Transverse colon (tissue), 4 donors: ENCODE measurements at regions not wholly inside any gene's neighbourhood (a gene's known extent, or its start where the extent isn't known, plus 50 kb on each side); places are given as distances from the start of the nearest gene placed in this dataset.

Source experiments
- DNase-seq: peaks from one replicate; pipeline ENCODE4 v3.0.0-alpha.2; 2019
- H3K27ac ChIP-seq, 4 donors: fragments of 200-600 bp; sonication (generic); 2 replicates each; pipeline ENCODE4 v1.5.1; 2016 to 2018; ENCODE audit warnings: inconsistent platforms in 4 of 4
- H3K27me3 ChIP-seq: fragments of 200-600 bp; sonication (generic); 2 replicates; pipeline ENCODE4 v1.5.1; 2017; ENCODE audit warnings: inconsistent platforms
- H3K36me3 ChIP-seq, 4 donors: fragments of 200-600 bp; sonication (generic); 2 replicates each; pipeline ENCODE4 v1.5.1; 2017 to 2019; ENCODE audit warnings: inconsistent platforms in 4 of 4
- H3K4me1 ChIP-seq, 4 donors: fragments of 200-600 bp; sonication (generic); 2 replicates each; pipeline ENCODE4 v1.5.1; 2017 to 2020; ENCODE audit warnings: inconsistent platforms in 4 of 4
- H3K4me3 ChIP-seq, 4 donors: fragments of 200-600 bp; sonication (generic); 1 replicate in 1 of 4; 2 replicates in 3 of 4; pipeline versions ENCODE4 v1.5.1 to v1.6.1; 2017 to 2019; ENCODE audit warnings: inconsistent platforms in 4 of 4
- H3K9me3 ChIP-seq, 2 donors: fragments of 200-600 bp; sonication (generic); 2 replicates each; pipeline ENCODE4 v1.5.1; 2017 to 2019; ENCODE audit warnings: inconsistent platforms in 2 of 2
- CTCF ChIP-seq, 5 experiments: fragments of 200-600 bp in 3 of 5; fragments of 450-650 bp in 2 of 5; sonication (generic) in 3 of 5; IDR thresholded peaks; 1 replicate in 2 of 5; 2 replicates in 3 of 5; pipeline ENCODE4 v1.5.1; 2016 to 2017; ENCODE audit warnings: antibody characterized with exemption in 5 of 5, inconsistent platforms in 3 of 5, mild to moderate bottlenecking in 2 of 5, moderate library complexity in 1 of 5
- EP300 ChIP-seq: sonication (generic); formaldehyde crosslinking; IDR thresholded peaks from one replicate; pipeline ENCODE4 v1.6.1; 2017; ENCODE audit warnings: antibody characterized with exemption, low read depth
- POLR2A ChIP-seq: fragments of 450-650 bp; IDR thresholded peaks from one replicate; pipeline ENCODE4 v1.6.1; 2016; ENCODE audit warnings: antibody characterized with exemption, mild to moderate bottlenecking, moderate library complexity
- POLR2AphosphoS5 ChIP-seq, 3 donors: sonication (generic); formaldehyde crosslinking; IDR thresholded peaks; one replicate each; pipeline ENCODE4 v1.6.1; 2016; ENCODE audit warnings: antibody characterized with exemption in 3 of 3
- WGBS, 2 donors: methylation state at CpG; one replicate each; pipeline ENCODE4 v1.1.5; 2018; ENCODE audit warnings: low coverage in 1 of 2; 5-methylcytosine and 5-hydroxymethylcytosine counted together
- in situ Hi-C, 4 donors: fragments of 200-750 bp; cut with MboI; loops; one replicate each; pipeline versions ENCODE4 v1.15.0 to v1.15.1; 2017; ENCODE audit warnings: low sequenced_read_pairs in 3 of 4, low pct_ligation_motif_present in 1 of 4, low pct_unique_long_range_greater_than_20kb in 1 of 4
- intact Hi-C: fragments of 100-400 bp; cut with DNase I; formaldehyde crosslinking; loops from one replicate; pipeline ENCODE4 v1.15.1; 2023; ENCODE audit warnings: low total_unique reads

- Histone ChIP-seq H3K4me1 (no peaks in the 10 kb centered on the region), H3K27me3 (no peaks in the 10 kb centered on the region), H3K27ac (no peak overlapping the region), H3K36me3 (no peaks in the 10 kb centered on the region), H3K9me3 (no peaks in the 10 kb centered on the region), H3K4me3 (no peak overlapping the region)
- intact Hi-C loops: no loop called here
- in situ Hi-C loops: no loop called here
- no peak for DNase-seq
- TF ChIP-seq POLR2A (no peak), POLR2AphosphoS5 (IDR thresholded peaks at IDR 0.05) (no peak), CTCF (IDR thresholded peaks at IDR 0.05) (no peak), EP300 (no peak)
Measured at GRCh38 chr3:25945366-25945765, 155.5 kb downstream of the OXSM start.

DNA sequence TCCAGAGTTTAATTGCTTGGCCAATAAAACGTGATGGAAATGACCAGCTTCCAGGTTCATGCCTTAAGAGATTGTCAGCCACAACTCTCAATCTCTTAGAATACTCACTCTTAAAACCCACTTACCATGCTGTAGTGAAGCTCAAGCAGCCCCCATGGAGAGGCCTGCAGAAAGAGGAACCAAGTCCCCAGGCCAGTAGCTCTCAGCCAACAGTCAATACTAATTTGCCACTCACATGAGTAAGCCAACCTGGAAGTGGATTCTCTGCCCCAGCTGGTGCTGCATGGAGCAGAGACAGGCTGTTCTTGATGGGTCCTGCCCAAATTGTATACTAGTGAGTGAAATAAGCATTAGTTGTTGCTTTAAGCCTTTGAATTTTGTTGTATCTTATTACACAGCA is 155.9 kb downstream of the OXSM start:
- no peak overlapping the region for H3K27ac ChIP-seq
- H3K4me3 ChIP-seq: no peak overlapping the region
- no peaks in the 10 kb centered on the region for H3K27me3 ChIP-seq
- 68 to 88% methylated on average over 1 of the region's 1 CpG for WGBS, 2 donors
- TF ChIP-seq POLR2AphosphoS5 (IDR thresholded peaks at IDR 0.05): no peak
- no peak for TF ChIP-seq CTCF (IDR thresholded peaks at IDR 0.05)
- TF ChIP-seq EP300: no peak
- no peak for TF ChIP-seq POLR2A
- intact Hi-C loops: no loop called here
- no peak for DNase-seq
- H3K4me1 ChIP-seq: no peaks in the 10 kb centered on the region
- H3K36me3 ChIP-seq: no peaks in the 10 kb centered on the region
- no peaks in the 10 kb centered on the region for H3K9me3 ChIP-seq
- in situ Hi-C loops: no loop called here

DNA sequence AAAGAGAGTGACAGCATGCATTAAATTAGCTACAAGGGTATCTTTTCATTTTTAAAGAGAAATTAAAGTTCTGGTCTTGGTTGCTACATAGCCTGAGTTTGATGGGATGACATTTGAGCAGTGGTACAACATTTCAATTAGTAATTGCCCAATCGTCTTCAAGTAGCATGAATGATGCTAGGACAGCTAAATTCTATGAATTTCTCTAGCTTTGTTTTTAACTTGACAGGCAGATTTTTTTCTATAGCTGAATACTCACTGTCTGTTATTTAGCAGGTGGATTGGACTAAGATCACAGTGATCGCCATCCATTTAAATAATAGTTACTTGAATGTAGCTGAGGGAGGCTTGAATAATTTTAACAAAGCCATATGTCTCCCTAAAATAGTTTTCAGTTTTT is 162.2 kb downstream of the OXSM start:
- intact Hi-C loops (no loop called here), in situ Hi-C loops (no loop called here)
- TF ChIP-seq POLR2A (no peak), CTCF (IDR thresholded peaks at IDR 0.05) (no peak), POLR2AphosphoS5 (IDR thresholded peaks at IDR 0.05) (no peak), EP300 (no peak)
- WGBS, 2 donors: 66 to 100% methylated on average over 1 to 2 of the region's 2 CpGs
- no peaks in the 10 kb centered on the region for H3K36me3 ChIP-seq
- no peak overlapping the region for H3K4me3 ChIP-seq
- no peak for DNase-seq
- H3K9me3 ChIP-seq: no peaks in the 10 kb centered on the region
- no peaks in the 10 kb centered on the region for H3K27me3 ChIP-seq
- H3K4me1 ChIP-seq: no peaks in the 10 kb centered on the region
- H3K27ac ChIP-seq: no peak overlapping the region

DNA sequence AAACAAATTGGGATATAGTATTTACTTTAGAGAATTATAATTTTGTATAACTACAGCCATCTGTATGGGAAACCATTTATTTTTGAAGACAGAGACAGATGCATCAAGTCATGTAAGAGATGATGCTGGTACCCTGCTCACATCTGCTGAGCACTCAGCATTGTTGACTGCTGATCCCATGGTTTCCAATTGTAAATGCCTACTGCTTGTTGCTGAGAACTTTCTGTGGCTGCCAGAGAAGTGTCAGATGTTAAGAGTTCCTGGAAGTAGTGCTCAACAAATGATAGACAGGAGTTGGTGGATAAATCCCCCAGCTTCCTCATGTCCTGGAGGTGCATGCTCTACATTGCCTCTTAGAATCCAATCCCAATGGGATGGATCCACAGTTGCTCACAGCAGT is 167.1 kb downstream of the OXSM start:
- intact Hi-C loops (no loop called here), in situ Hi-C loops (no loop called here)
- H3K9me3 ChIP-seq: no peaks in the 10 kb centered on the region
- TF ChIP-seq POLR2A: no peak
- no peak for TF ChIP-seq EP300
- no peak for TF ChIP-seq CTCF (IDR thresholded peaks at IDR 0.05)
- no peak for TF ChIP-seq POLR2AphosphoS5 (IDR thresholded peaks at IDR 0.05)
- no peaks in the 10 kb centered on the region for H3K36me3 ChIP-seq
- H3K27me3 ChIP-seq: no peaks in the 10 kb centered on the region
- H3K27ac ChIP-seq: no peak overlapping the region
- H3K4me3 ChIP-seq: no peak overlapping the region
- no peak for DNase-seq
- no peaks in the 10 kb centered on the region for H3K4me1 ChIP-seq
